ENCODE measurements at regions not wholly inside any gene's neighbourhood (a gene's known extent, or its start where the extent isn't known, plus 50 kb on each side); places are given as distances from the start of the nearest gene placed in this dataset.
"Not testable (repeated sequence)": the region's sequence is repeated elsewhere in the genome, so short reads cannot be mapped to it uniquely, and the experiment has no call there.

- DNase-seq: no peak
These were observed 852.4 kb upstream of the ACVR2A start for GRCh38 chr2:146992466-146992865.

DNA sequence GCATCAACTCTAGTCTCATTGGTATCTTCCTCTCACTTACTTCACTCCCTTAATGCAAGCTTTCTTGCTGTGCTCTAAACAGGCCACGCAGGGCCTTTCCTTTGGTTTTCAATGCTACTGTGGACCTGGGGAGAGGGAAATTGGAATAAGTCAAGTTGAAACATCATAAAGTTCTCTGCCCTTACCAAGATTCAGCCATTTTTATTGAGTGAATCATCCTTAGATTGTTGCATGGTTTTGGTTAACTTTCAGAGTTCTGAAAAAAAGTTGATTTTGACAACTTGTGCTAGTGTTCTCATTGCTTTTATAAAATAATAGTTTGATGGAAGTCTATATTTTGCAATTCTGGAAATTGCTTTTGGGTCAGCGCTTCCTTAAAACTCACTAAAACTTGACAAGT lies 852.8 kb upstream of the ACVR2A start:
- no peak for DNase-seq

- DNase-seq: no peak
These were observed 854.3 kb upstream of the ACVR2A start for GRCh38 chr2:146990311-146991054.

GRCh38 chr2:146989741-146990140 lies 855.1 kb upstream of the ACVR2A start:
- DNase-seq: no peak

DNA sequence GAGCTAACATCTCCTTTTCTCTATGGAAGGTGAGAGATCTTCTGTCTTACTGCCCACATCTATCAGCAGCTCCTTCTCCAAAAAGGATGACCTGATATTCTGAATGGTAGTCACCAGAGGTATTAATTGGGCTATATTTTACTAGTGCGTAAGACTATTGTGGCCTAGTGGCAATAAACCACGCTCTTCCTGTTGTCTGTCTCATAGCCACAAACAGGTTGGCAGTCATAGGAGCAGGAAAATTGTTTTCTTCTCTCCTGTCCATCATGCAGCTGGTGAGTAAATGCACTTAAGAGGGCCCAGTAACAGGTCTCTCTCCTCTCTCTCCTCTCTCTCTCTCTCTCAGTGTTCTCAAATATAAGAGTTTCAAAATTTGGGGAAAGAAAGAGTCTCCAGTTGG lies 856.8 kb upstream of the ACVR2A start:
- DNase-seq: no peak

GRCh38 chr2:146986161-146986560 lies 858.7 kb upstream of the ACVR2A start:
- no peak for DNase-seq

DNA sequence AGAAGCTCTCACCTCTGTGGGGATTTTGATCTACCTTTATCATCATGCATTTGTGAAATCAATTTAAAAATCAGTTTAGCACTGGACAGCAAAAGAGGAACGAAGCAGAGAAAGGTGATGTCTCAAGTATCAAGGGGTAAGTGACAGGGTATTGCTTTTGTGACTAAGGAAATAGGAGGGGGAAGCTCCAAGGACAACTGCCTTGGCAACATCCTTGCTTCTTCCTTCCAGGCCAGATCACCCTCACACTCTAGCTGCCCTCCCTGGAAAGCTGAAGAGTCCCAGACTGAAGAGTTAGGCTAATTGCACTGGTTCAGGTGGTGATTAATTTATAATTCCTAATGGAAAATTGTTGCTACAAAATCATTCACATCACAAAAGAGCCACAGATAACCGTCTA lies 859.1 kb upstream of the ACVR2A start:
- DNase-seq: no peak

GRCh38 chr2:146984014-146984413 lies 860.8 kb upstream of the ACVR2A start:
- DNase-seq: no peak

- no peak for DNase-seq
These were observed 862.4 kb upstream of the ACVR2A start for GRCh38 chr2:146982393-146982846.

- no peak for DNase-seq
These were observed 862.9 kb upstream of the ACVR2A start for GRCh38 chr2:146981921-146982320.

DNA sequence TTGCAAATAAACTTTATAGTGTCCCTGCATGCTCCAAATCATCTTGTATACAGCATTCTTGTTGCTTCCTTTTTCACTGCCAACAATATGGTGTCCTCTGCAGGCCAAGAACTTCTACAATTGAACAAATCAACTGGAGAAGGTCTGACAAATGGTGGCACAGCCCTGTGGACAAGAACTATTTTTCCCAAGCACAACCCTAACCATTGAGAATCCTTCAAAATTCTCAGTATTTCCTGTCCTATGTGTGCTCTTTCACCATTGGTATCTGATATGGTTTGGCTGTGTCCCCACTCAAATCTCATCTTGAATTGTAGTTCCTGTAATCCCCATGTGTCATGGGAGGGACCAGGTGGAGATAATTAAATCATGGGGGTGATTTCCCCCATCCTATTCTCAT lies 865.1 kb upstream of the ACVR2A start:
- no peak for DNase-seq

GRCh38 chr2:146978577-146979555 lies 866.0 kb upstream of the ACVR2A start:
- no peak for DNase-seq

GRCh38 chr2:146970981-146971380 lies 873.8 kb upstream of the ACVR2A start:
- not testable (repeated sequence) for DNase-seq

DNA sequence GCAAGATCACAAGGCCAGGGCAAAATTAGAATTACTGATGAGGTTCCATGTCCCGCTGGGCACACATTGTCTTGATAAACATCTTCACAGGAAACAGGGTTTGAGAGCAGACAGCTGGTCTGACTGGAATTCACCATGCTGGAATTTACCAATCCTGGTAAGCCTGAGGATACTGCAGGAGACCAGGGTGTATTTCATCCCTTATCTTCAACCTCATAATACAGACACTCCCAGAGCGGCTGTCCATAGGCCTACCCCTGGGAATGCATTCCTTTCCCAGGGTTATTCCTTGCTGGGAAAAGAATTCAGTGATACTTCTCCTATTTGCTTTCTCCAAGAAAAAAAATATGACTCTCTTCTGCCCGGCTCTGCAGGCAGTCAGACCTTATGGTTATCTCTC lies 875.1 kb upstream of the ACVR2A start:
- DNase-seq: not testable (repeated sequence)

GRCh38 chr2:146964494-146964893 lies 880.3 kb upstream of the ACVR2A start:
- no peak for DNase-seq

- no peak for DNase-seq
These were observed 890.3 kb upstream of the ACVR2A start for GRCh38 chr2:146954544-146954943.

DNA sequence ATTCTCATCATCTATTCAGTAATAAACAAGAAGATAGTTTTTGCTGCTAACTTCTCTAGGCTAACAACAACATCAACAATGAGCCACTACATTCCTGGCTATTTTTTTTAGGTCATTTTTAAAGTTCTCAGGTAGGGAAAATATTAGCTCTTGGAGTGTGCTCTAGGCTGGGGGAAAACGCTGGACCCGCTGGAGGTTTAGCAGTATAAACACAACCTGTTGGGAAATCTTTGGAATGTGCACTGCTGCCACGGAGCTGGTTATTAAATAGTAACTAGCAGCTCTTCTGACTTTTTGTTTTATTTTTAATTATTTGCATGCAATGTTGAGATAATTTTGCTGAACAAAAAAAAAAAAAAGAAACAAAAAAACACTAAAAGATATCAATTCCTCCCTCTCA lies 892.1 kb upstream of the ACVR2A start:
- DNase-seq: no peak

GRCh38 chr2:146950911-146951310 lies 893.9 kb upstream of the ACVR2A start:
- no peak for DNase-seq

- DNase-seq: no peak
These were observed 894.5 kb upstream of the ACVR2A start for GRCh38 chr2:146950361-146950760.

DNA sequence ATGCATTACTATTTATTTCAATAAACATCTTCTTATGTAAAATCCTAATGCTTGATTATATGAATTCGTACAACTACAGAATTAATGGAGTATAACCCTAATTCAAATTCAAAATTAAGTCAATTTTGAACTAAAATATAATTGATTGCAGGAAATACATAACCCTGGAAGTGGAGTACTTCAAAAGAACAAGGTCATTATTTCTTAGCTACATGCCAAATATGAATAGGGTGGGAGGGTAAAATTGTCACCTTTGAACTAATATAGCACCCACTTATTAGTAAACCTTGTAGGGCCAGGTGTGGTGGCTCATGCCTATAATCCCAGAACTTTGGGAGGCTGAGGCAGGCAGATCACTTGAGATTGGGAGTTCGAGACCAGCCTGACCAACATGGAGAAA lies 895.4 kb upstream of the ACVR2A start:
- no peak for DNase-seq

GRCh38 chr2:146944601-146945000 lies 900.2 kb upstream of the ACVR2A start:
- DNase-seq: no peak

DNA sequence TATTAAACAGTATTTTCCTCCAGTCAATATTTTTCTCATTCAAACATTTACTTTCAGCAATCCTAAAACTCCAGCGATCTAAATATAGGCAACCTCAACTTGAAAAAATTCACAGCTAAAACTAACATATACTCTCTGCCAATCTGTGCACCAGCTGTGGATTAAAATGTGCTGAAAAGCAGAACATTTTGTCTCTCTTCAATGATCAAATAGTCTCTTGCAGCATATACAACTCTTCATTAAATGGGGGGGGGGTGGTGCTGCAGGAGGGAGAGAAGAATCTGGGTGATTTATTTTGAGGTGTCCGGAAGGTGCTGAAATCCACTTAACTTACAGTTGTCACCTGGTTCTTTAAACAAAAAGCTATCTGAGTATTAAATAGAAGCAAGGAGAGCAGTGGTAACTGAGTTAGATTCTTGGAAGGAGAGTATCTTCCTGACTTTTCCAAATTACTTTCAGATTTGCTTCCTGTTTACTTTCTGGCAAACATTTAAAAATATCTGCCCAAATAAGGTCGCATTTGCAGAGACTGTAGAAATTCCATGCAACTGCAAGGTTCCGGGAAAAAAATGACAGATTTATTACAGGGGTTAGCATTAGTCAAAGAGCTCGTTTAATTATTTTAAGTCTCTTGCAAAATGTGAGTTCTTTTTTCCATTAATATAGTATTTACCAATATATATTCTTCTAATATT lies 904.7 kb upstream of the ACVR2A start:
- DNase-seq: no peak

- DNase-seq: no peak
These were observed 909.9 kb upstream of the ACVR2A start for GRCh38 chr2:146934921-146935320.

All from CD4-positive, alpha-beta T cell treated with Interleukin-21 for 1 hour (primary cell).